ENCODE measurements at regions not wholly inside any gene's neighbourhood (a gene's known extent, or its start where the extent isn't known, plus 50 kb on each side); places are given as distances from the start of the nearest gene placed in this dataset.

- H3K4me3 ChIP-seq (ENCODE audit: control insufficient read depth, low read depth, low read length), result no peak overlapping the region
- no peak for DNase-seq (ENCODE audit: low read depth)
- TF ChIP-seq CTCF (IDR thresholded peaks at IDR 0.05; ENCODE audit: control insufficient read depth, insufficient read depth, low read depth, low read length, missing control alignments), result no peak
Observed at GRCh38 chr13:42658019-42658418, 84.1 kb downstream of the TNFSF11 start.

- H3K4me3 ChIP-seq (ENCODE audit: control insufficient read depth, low read depth, low read length), result no peak overlapping the region
- peak; percentile 37 for TF ChIP-seq CTCF (IDR thresholded peaks at IDR 0.05; ENCODE audit: control insufficient read depth, insufficient read depth, low read depth, low read length, missing control alignments)
- no peak for DNase-seq (ENCODE audit: low read depth)
Observed at GRCh38 chr13:42660333-42660965, 86.5 kb downstream of the TNFSF11 start.

GRCh38 chr13:42667638-42668037 lies 93.7 kb downstream of the TNFSF11 start:
- TF ChIP-seq CTCF (IDR thresholded peaks at IDR 0.05; ENCODE audit: control insufficient read depth, insufficient read depth, low read depth, low read length, missing control alignments), result no peak
- no peak overlapping the region for H3K4me3 ChIP-seq (ENCODE audit: control insufficient read depth, low read depth, low read length)
- no peak for DNase-seq (ENCODE audit: low read depth)

- DNase-seq (ENCODE audit: low read depth), result no peak
- no peak for TF ChIP-seq CTCF (IDR thresholded peaks at IDR 0.05; ENCODE audit: control insufficient read depth, insufficient read depth, low read depth, low read length, missing control alignments)
- H3K4me3 ChIP-seq (ENCODE audit: control insufficient read depth, low read depth, low read length), result no peak overlapping the region
Observed at GRCh38 chr13:42671502-42671901, 97.5 kb downstream of the TNFSF11 start.

- no peak for TF ChIP-seq CTCF (IDR thresholded peaks at IDR 0.05; ENCODE audit: control insufficient read depth, insufficient read depth, low read depth, low read length, missing control alignments)
- no peak for DNase-seq (ENCODE audit: low read depth)
- H3K4me3 ChIP-seq (ENCODE audit: control insufficient read depth, low read depth, low read length), result no peak overlapping the region
Observed at GRCh38 chr13:42673677-42674076, 99.7 kb downstream of the TNFSF11 start.

- no peak for DNase-seq (ENCODE audit: low read depth)
- TF ChIP-seq CTCF (IDR thresholded peaks at IDR 0.05; ENCODE audit: control insufficient read depth, insufficient read depth, low read depth, low read length, missing control alignments), result no peak
- no peak overlapping the region for H3K4me3 ChIP-seq (ENCODE audit: control insufficient read depth, low read depth, low read length)
Observed at GRCh38 chr13:42680748-42681147, 100.6 kb upstream of the FAM216B start.

Measured in AG09309 (cell line).